ENCODE measurements at regions not wholly inside any gene's neighbourhood (a gene's known extent, or its start where the extent isn't known, plus 50 kb on each side); places are given as distances from the start of the nearest gene placed in this dataset.

DNA sequence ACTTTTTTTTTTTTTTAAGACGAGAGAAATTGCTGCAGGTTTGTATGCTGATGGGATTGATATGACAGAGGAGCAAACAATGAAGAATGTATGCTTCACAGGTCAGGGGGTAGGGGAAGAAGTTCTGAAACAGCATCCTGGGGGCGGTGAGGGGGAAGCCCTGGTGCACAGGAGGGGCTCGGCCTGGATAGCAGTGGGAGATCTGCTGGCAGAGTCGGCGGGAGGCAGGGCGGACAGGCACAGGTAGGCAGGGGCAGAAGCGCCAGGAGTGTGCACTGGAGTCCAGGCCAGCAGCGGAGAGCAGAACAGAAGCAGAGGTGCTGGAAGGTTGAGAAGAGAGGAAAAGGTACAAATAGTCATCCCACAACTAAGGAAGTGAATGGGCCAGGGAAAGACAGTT is 175.4 kb downstream of the SNX10 start:
- DNase-seq (ENCODE audit: low spot score in 2 of 2), result no peak
- Histone ChIP-seq H3K36me3 (no peaks in the 10 kb centered on the region), H3K4me3 (no peak overlapping the region), H3K9me3 (no peaks in the 10 kb centered on the region), H3K27me3 (no peaks in the 10 kb centered on the region), H3K4me1 (no peaks in the 10 kb centered on the region), H3K27ac (no peak overlapping the region)
- 94% methylated on average over 8 of the region's 8 CpGs for WGBS, 2 donors
- TF ChIP-seq POLR2A (IDR thresholded peaks at IDR 0.05), result no peak
- no peak for TF ChIP-seq EP300 (IDR thresholded peaks at IDR 0.05)
- TF ChIP-seq, protein P1, sequence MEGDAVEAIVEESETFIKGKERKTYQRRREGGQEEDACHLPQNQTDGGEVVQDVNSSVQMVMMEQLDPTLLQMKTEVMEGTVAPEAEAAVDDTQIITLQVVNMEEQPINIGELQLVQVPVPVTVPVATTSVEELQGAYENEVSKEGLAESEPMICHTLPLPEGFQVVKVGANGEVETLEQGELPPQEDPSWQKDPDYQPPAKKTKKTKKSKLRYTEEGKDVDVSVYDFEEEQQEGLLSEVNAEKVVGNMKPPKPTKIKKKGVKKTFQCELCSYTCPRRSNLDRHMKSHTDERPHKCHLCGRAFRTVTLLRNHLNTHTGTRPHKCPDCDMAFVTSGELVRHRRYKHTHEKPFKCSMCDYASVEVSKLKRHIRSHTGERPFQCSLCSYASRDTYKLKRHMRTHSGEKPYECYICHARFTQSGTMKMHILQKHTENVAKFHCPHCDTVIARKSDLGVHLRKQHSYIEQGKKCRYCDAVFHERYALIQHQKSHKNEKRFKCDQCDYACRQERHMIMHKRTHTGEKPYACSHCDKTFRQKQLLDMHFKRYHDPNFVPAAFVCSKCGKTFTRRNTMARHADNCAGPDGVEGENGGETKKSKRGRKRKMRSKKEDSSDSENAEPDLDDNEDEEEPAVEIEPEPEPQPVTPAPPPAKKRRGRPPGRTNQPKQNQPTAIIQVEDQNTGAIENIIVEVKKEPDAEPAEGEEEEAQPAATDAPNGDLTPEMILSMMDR (IDR thresholded peaks at IDR 0.05), result no peak

DNA sequence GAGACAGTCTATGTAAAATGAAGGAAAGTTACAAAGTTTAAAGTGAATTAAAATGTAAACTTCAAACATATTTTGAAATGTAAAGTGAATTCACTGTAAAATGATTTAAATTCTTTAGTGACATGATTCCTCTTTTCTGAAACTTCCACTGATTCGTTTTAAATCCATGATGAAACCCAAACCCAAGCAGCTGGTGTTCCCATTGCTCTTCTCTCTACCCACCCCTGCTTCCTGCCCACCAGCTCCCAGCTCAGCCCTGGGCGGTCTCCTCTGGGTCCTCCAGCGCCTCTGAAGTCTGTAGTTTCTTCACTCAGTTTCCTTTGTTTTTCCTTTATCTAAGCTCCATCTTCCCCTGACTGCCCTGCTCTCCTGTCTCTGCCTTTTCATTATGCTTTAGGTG is 175.9 kb downstream of the SNX10 start:
- no peaks in the 10 kb centered on the region for H3K9me3 ChIP-seq
- WGBS, 2 donors, result 70 to 71% methylated on average over 3 of the region's 3 CpGs
- no peak overlapping the region for H3K4me3 ChIP-seq
- DNase-seq (ENCODE audit: low spot score in 2 of 2), result no peak
- no peak overlapping the region for H3K27ac ChIP-seq
- H3K36me3 ChIP-seq, result no peaks in the 10 kb centered on the region
- no peak for TF ChIP-seq EP300 (IDR thresholded peaks at IDR 0.05)
- no peaks in the 10 kb centered on the region for H3K4me1 ChIP-seq
- no peaks in the 10 kb centered on the region for H3K27me3 ChIP-seq

DNA sequence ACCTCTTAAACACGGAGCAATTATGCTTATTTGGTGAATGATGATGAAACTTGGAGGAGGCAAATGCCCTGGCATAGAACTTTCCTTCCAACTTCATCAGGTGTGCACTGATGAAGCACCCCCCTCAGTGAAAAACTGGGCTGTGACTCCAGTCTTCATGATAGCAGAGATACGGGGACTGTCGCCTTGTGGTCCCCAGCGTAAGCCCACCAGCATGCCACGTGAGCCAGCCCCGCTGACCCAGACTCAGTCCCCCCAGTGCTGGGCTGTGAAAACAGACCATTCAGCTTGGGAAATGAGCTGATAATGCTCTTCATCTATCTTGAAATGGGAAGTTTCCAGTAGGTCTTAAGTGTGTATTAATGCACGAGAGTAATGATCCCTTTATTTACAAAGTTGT is 177.0 kb downstream of the SNX10 start:
- H3K4me1 ChIP-seq, result no peaks in the 10 kb centered on the region
- TF ChIP-seq EP300 (IDR thresholded peaks at IDR 0.05) (no peak), POLR2A (IDR thresholded peaks at IDR 0.05) (no peak)
- TF ChIP-seq, protein P1 (IDR thresholded peaks at IDR 0.05), result no peak
- 72 to 86% methylated on average over 7 of the region's 7 CpGs for WGBS, 2 donors

DNA sequence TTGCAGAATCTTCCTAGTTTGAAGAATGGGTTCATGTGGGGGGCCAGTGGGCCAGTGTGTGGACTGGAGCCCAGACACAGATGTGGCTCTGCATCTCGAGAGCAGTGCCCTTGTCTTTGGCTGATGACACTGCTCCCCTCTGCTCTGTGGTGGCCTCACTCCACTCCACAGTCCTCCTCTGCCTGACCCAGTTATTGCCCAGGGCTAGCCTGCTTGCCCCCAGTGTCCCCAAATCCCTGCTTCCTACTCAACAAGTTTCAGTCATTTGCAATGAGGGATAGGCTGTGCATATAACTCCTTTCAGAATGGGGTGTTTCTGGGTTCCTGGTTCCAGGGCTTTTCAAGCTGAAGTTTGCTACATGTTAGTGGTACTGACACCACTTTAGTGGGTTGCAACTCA is 177.5 kb downstream of the SNX10 start:
- TF ChIP-seq EP300 (IDR thresholded peaks at IDR 0.05), result no peak
- no peak for TF ChIP-seq POLR2A (IDR thresholded peaks at IDR 0.05)
- TF ChIP-seq, protein P1 (IDR thresholded peaks at IDR 0.05), result no peak
- Histone ChIP-seq H3K27ac (no peak overlapping the region), H3K9me3 (no peaks in the 10 kb centered on the region), H3K4me3 (no peak overlapping the region), H3K36me3 (no peaks in the 10 kb centered on the region), H3K27me3 (no peaks in the 10 kb centered on the region), H3K4me1 (no peaks in the 10 kb centered on the region)
- no peak for DNase-seq (ENCODE audit: low spot score in 2 of 2)
- 50 to 55% methylated on average over 1 of the region's 1 CpG for WGBS, 2 donors

More for the DNA sequence above, 177.0 kb downstream of the SNX10 start:
- no peak overlapping the region for H3K27ac ChIP-seq
- no peak for DNase-seq (ENCODE audit: low spot score in 2 of 2)
- H3K36me3 ChIP-seq, result no peaks in the 10 kb centered on the region
- H3K4me3 ChIP-seq, result no peak overlapping the region
- H3K27me3 ChIP-seq, result no peaks in the 10 kb centered on the region
- H3K9me3 ChIP-seq, result no peaks in the 10 kb centered on the region

DNA sequence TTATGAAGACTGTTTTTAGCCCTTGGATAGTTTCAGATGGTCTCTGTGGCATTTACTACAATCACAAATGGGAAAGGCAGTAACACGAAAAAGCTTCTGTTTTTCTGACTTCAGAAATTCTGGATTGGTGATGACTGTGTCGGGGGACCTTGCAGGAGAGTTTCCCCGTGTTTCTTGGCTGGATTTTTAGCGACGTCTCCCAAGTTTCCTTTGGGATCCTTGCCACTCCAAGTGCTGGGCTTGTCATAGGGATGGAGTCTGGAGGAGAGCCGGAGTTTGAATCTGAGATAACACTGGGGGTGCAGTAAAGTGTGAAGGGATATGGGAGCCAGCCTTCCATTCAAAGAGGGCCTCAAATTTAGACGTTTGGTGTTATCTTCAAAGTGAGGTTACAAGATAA is 179.0 kb downstream of the SNX10 start:
- Histone ChIP-seq H3K27me3 (no peaks in the 10 kb centered on the region), H3K9me3 (no peaks in the 10 kb centered on the region), H3K27ac (no peak overlapping the region), H3K36me3 (no peaks in the 10 kb centered on the region), H3K4me3 (no peak overlapping the region), H3K4me1 (no peaks in the 10 kb centered on the region)
- TF ChIP-seq EP300 (IDR thresholded peaks at IDR 0.05), result no peak
- TF ChIP-seq, protein P1 (IDR thresholded peaks at IDR 0.05), result no peak
- TF ChIP-seq POLR2A (IDR thresholded peaks at IDR 0.05), result no peak
- WGBS, 2 donors, result 68 to 75% methylated on average over 7 of the region's 7 CpGs
- DNase-seq (ENCODE audit: low spot score in 2 of 2), result no peak

Data from tibial nerve (tissue), 4 donors.